Neural crest cell (in vitro differentiated cells): ENCODE measurements at regions not wholly inside any gene's neighbourhood (a gene's known extent, or its start where the extent isn't known, plus 50 kb on each side); places are given as distances from the start of the nearest gene placed in this dataset.

Source experiments
- DNase-seq: peaks from one replicate; pipeline ENCODE4 v3.0.0; 2021; ENCODE audit warnings: low read depth, mixed read lengths, low spot score
- H3K27ac Mint-ChIP-seq: one replicate; pipeline ENCODE4 v1.8.0; 2021; ENCODE audit warnings: mild to moderate bottlenecking, mixed read lengths; ENCODE audit not compliant: unreplicated experiment
- H3K27me3 Mint-ChIP-seq: 2 replicates; pipeline ENCODE4 v1.8.0; 2021; ENCODE audit warnings: low read depth, mild to moderate bottlenecking, mixed read lengths
- H3K36me3 Mint-ChIP-seq: 2 replicates; pipeline ENCODE4 v1.8.0; 2021; ENCODE audit warnings: low read depth, mild to moderate bottlenecking, mixed read lengths
- H3K4me1 Mint-ChIP-seq: 2 replicates; pipeline ENCODE4 v1.8.0; 2021; ENCODE audit warnings: mixed read lengths
- H3K4me3 Mint-ChIP-seq: one replicate; pipeline ENCODE4 v1.8.0; 2021; ENCODE audit warnings: mild to moderate bottlenecking, mixed read lengths
- H3K9me3 Mint-ChIP-seq: 2 replicates; pipeline ENCODE4 v1.8.0; 2021; ENCODE audit warnings: mixed read lengths
- TF ChIP-seq, protein P1 (sequence below): fragments of 200-600 bp; sonication (generic); conservative IDR thresholded peaks from 2 replicates; pipeline ENCODE4 v1.5.0; 2021; ENCODE audit warnings: antibody characterized with exemption, mild to moderate bottlenecking

DNA sequence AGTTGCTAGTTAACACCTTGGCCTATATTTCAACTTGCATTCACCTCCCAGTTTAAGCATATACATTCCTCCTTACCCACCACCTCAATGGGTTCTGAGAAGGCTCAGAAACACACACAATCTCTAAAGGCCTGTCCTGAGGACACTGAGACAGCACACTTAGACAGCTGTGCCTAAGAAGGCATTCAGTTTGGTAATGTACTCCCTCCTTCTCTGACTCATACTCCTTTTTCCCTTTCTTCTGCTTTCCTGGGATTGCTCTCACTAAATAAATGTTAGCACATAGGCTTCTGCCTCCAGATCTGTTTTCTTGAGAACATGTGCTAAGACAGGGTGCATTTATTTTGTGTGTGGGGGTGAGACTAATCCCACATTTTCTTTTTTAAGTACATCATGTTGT, 456.8 kb upstream of the CDH6 start:
- DNase-seq: no peak
- Mint-ChIP-seq H3K27ac (no peak overlapping the region), H3K36me3 (no peaks in the 10 kb centered on the region), H3K9me3 (peaks cover 4% of the 10 kb centered on the region), H3K4me1 (peaks cover 9% of the 10 kb centered on the region), H3K4me3 (no peak overlapping the region), H3K27me3 (no peaks in the 10 kb centered on the region)
- TF ChIP-seq, protein P1, sequence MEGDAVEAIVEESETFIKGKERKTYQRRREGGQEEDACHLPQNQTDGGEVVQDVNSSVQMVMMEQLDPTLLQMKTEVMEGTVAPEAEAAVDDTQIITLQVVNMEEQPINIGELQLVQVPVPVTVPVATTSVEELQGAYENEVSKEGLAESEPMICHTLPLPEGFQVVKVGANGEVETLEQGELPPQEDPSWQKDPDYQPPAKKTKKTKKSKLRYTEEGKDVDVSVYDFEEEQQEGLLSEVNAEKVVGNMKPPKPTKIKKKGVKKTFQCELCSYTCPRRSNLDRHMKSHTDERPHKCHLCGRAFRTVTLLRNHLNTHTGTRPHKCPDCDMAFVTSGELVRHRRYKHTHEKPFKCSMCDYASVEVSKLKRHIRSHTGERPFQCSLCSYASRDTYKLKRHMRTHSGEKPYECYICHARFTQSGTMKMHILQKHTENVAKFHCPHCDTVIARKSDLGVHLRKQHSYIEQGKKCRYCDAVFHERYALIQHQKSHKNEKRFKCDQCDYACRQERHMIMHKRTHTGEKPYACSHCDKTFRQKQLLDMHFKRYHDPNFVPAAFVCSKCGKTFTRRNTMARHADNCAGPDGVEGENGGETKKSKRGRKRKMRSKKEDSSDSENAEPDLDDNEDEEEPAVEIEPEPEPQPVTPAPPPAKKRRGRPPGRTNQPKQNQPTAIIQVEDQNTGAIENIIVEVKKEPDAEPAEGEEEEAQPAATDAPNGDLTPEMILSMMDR: no peak

DNA sequence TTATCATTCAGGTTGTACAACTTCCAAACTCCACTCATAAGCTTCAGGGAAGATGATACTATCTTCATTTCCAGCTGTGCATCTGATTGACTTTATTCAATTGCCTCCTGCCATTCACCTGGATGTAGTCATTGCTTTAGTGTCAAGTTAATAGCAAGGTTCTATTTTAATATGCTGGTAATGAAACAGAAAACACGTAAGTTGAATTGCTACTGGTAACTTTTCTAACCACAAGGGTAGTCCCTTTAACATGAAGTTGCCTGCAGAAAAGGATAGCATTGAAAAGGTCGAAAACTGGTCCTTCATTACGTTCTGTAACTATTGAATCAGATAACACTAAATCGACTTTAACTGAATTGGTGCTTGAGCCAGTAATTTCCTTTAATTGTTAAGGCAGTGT, 459.4 kb upstream of the CDH6 start:
- DNase-seq: no peak
- TF ChIP-seq, protein P1: no peak
- no peaks in the 10 kb centered on the region for H3K27me3 Mint-ChIP-seq
- H3K4me3 Mint-ChIP-seq: no peak overlapping the region
- H3K9me3 Mint-ChIP-seq: peaks cover 4% of the 10 kb centered on the region
- peaks cover 9% of the 10 kb centered on the region for H3K4me1 Mint-ChIP-seq
- H3K27ac Mint-ChIP-seq: no peak overlapping the region
- no peaks in the 10 kb centered on the region for H3K36me3 Mint-ChIP-seq

DNA sequence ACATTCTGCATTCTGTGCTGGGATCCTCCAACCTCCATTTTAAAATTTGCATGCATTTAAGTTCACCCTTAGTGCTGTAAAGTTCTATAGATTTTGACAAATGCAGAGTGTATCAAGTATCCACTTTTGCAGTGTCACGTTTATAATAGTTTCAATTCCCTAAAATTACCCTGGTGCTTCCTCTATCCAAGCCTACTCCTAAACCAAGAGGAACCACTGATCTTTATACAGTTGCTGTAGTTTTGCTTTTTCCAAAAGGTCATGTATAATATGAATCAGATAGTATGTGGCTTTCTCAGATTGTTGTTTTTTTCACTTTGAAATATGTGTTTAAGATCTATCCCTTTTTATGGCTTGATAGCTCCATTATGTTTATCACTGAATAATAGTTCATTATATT, 468.4 kb upstream of the CDH6 start:
- Mint-ChIP-seq H3K4me1 (peaks cover 22% of the 10 kb centered on the region), H3K36me3 (peaks cover 4% of the 10 kb centered on the region), H3K27me3 (no peaks in the 10 kb centered on the region), H3K27ac (no peak overlapping the region), H3K4me3 (no peak overlapping the region), H3K9me3 (peaks cover 15% of the 10 kb centered on the region)
- TF ChIP-seq, protein P1: no peak
- no peak for DNase-seq

DNA sequence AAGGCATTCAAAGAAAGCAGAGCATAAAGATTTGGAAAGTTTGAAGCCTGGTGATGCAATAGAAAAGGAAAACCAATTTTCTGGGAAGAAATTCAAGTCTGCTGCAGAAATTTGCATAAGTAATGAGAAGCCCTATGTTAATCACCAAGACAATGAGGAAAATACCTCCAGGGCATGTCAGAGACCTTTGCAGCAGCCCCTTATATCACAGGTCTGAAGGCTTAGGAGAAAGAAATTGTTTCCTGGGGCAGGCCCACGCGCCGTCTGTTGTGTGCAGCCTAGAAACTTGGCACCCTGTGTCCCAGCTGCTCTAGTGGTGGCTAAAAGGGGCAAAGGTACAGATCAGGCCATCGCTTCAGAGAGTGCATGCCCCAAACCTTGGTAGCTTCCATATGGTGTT, 495.3 kb upstream of the CDH6 start:
- Mint-ChIP-seq H3K27ac (no peak overlapping the region), H3K4me3 (no peak overlapping the region), H3K27me3 (no peaks in the 10 kb centered on the region), H3K36me3 (peaks cover 17% of the 10 kb centered on the region), H3K9me3 (peaks cover 21% of the 10 kb centered on the region), H3K4me1 (no peaks in the 10 kb centered on the region)
- DNase-seq: no peak
- TF ChIP-seq, protein P1: no peak

DNA sequence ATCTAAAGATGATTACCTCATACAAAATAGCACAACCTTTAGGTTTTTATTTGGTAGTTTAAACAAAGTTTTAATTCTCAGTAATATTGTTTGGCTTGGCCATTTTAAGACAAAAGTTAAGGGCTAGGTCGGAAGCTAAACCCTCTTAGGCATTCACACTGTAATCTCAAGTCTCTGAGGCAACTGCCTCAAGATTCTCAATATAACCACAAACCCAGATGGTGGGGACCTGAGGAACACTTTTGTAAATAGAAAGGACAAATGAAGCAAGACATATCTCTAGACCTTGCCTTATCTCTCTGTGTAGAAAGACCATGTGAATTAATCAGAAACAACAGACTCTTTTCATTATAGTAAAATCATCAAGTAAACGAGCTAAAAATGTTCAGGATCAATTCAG, 500.2 kb upstream of the CDH6 start:
- Mint-ChIP-seq H3K27me3 (no peaks in the 10 kb centered on the region), H3K4me1 (peaks cover 3% of the 10 kb centered on the region), H3K27ac (no peak overlapping the region), H3K36me3 (peaks cover 3% of the 10 kb centered on the region), H3K9me3 (peaks cover 14% of the 10 kb centered on the region), H3K4me3 (no peak overlapping the region)
- DNase-seq: no peak
- TF ChIP-seq, protein P1: no peak

DNA sequence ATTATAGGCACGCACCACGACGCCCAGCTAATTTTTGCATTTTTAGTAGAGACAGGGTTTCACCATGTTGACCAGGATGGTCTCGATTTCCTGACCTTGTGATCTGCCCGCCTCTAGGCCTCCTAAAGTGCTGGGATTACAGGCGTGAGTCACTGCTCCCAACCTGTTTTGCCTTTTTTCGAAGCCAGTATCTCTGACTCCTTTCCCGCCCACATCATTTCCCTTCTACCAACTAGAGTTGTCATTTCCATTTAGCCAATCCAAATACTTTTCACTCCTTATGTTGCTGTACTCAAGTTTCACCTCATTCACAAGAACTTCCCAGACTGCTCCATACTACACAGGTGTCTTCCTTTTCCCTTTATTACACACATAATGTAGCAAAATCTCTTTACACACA, 502.6 kb upstream of the CDH6 start:
- Mint-ChIP-seq H3K4me3 (no peak overlapping the region), H3K4me1 (peaks cover 3% of the 10 kb centered on the region), H3K27me3 (no peaks in the 10 kb centered on the region), H3K27ac (no peak overlapping the region), H3K36me3 (peaks cover 3% of the 10 kb centered on the region), H3K9me3 (peaks cover 8% of the 10 kb centered on the region)
- no peak for DNase-seq
- TF ChIP-seq, protein P1: no peak
